GM18498 (cell line): ENCODE measurements at regions not wholly inside any gene's neighbourhood (a gene's known extent, or its start where the extent isn't known, plus 50 kb on each side); places are given as distances from the start of the nearest gene placed in this dataset.
"Not testable (repeated sequence)": the region's sequence is repeated elsewhere in the genome, so short reads cannot be mapped to it uniquely, and the experiment has no call there.

Experiments
- ATAC-seq: cut with Tn5 transposase; IDR thresholded peaks from one replicate; pipeline ENCODE4 v1.9.1; 2021; ENCODE audit warnings: mild to moderate bottlenecking, moderate library complexity; ENCODE audit not compliant: unreplicated experiment

GRCh38 chr4:129842096-129842495 is 746.1 kb downstream of the C4orf33 start:
- ATAC-seq = no peak

- no peak for ATAC-seq
These were observed 756.5 kb downstream of the C4orf33 start for GRCh38 chr4:129852434-129852833.

GRCh38 chr4:129853685-129854467 is 757.9 kb downstream of the C4orf33 start:
- ATAC-seq = not testable (repeated sequence)

GRCh38 chr4:129862461-129862860 is 766.5 kb downstream of the C4orf33 start:
- ATAC-seq = no peak

- no peak for ATAC-seq
These were observed 767.3 kb downstream of the C4orf33 start for GRCh38 chr4:129863206-129863605.

GRCh38 chr4:129883996-129884395 is 788.0 kb downstream of the C4orf33 start:
- ATAC-seq = no peak

- ATAC-seq = no peak
These were observed 801.2 kb downstream of the C4orf33 start for GRCh38 chr4:129897111-129897510.

- ATAC-seq = no peak
These were observed 803.9 kb downstream of the C4orf33 start for GRCh38 chr4:129899849-129900248.

GRCh38 chr4:129900430-129900953 is 804.5 kb downstream of the C4orf33 start:
- ATAC-seq = no peak

- no peak for ATAC-seq
These were observed 805.3 kb downstream of the C4orf33 start for GRCh38 chr4:129901205-129901604.

GRCh38 chr4:129903861-129904260 is 807.9 kb downstream of the C4orf33 start:
- ATAC-seq = no peak

- no peak for ATAC-seq
These were observed 809.3 kb downstream of the C4orf33 start for GRCh38 chr4:129905256-129905655.

- no peak for ATAC-seq
These were observed 812.2 kb downstream of the C4orf33 start for GRCh38 chr4:129908117-129908516.

GRCh38 chr4:129916991-129917390 is 821.0 kb downstream of the C4orf33 start:
- ATAC-seq = no peak

- ATAC-seq = no peak
These were observed 821.7 kb downstream of the C4orf33 start for GRCh38 chr4:129917651-129918050.

- ATAC-seq = no peak
These were observed 831.0 kb downstream of the C4orf33 start for GRCh38 chr4:129926936-129927335.

- no peak for ATAC-seq
These were observed 833.1 kb downstream of the C4orf33 start for GRCh38 chr4:129929052-129929451.

GRCh38 chr4:129929984-129930383 is 834.0 kb downstream of the C4orf33 start:
- ATAC-seq = no peak

GRCh38 chr4:129950217-129950616 is 854.3 kb downstream of the C4orf33 start:
- no peak for ATAC-seq

GRCh38 chr4:129966175-129966574 is 870.2 kb downstream of the C4orf33 start:
- ATAC-seq = peak; percentile 44

GRCh38 chr4:129968366-129968765 is 872.4 kb downstream of the C4orf33 start:
- no peak for ATAC-seq

GRCh38 chr4:129968778-129969177 is 872.8 kb downstream of the C4orf33 start:
- ATAC-seq = no peak

- no peak for ATAC-seq
These were observed 874.8 kb downstream of the C4orf33 start for GRCh38 chr4:129970801-129971200.
